Stimulated activated naive CD8-positive, alpha-beta T cell treated with anti-CD3 and anti-CD28 coated beads, Interleukin-15, Interleukin-2, amounts not matched to agents 100 U/mL and 50 U/mL, for 24 hours (primary cell): ENCODE measurements at regions not wholly inside any gene's neighbourhood (a gene's known extent, or its start where the extent isn't known, plus 50 kb on each side); places are given as distances from the start of the nearest gene placed in this dataset.
"Not testable (repeated sequence)": the region's sequence is repeated elsewhere in the genome, so short reads cannot be mapped to it uniquely, and the experiment has no call there.

ENCODE experiments used
- ATAC-seq: fragments of 150-1000 bp; cut with Tn5 transposase; one replicate; pipeline ENCODE4 v1.10.0; 2021
- DNase-seq: peaks from one replicate; pipeline ENCODE4 v3.0.0; 2021

- DNase-seq (no peak), ATAC-seq (no peak)
Measured at GRCh38 chr21:35314857-35315582, 265.9 kb upstream of the RUNX1 start.

GRCh38 chr21:35311985-35312384, 262.9 kb upstream of the RUNX1 start:
- ATAC-seq (no peak), DNase-seq (no peak)

- ATAC-seq (no peak), DNase-seq (no peak)
Measured at GRCh38 chr21:35309316-35309715, 260.2 kb upstream of the RUNX1 start.

GRCh38 chr21:35303085-35303484, 254.0 kb upstream of the RUNX1 start:
- ATAC-seq (no peak), DNase-seq (no peak)

- DNase-seq: no peak
- ATAC-seq: no peak
Measured at GRCh38 chr21:35298757-35299156, 249.7 kb upstream of the RUNX1 start.

GRCh38 chr21:35297665-35298064, 248.6 kb upstream of the RUNX1 start:
- ATAC-seq (no peak), DNase-seq (no peak)

- no peak for ATAC-seq
- no peak for DNase-seq
Measured at GRCh38 chr21:35294231-35294898, 245.3 kb upstream of the RUNX1 start.

- DNase-seq: no peak
- ATAC-seq: no peak
Measured at GRCh38 chr21:35291973-35292627, 243.0 kb upstream of the RUNX1 start.

- ATAC-seq: no peak
- no peak for DNase-seq
Measured at GRCh38 chr21:35291034-35291433, 241.9 kb upstream of the RUNX1 start.

- DNase-seq (no peak), ATAC-seq (no peak)
Measured at GRCh38 chr21:35288238-35288637, 239.1 kb upstream of the RUNX1 start.

- DNase-seq (no peak), ATAC-seq (no peak)
Measured at GRCh38 chr21:35284199-35284598, 235.1 kb upstream of the RUNX1 start.

GRCh38 chr21:35282944-35283343, 233.8 kb upstream of the RUNX1 start:
- ATAC-seq (no peak), DNase-seq (no peak)

GRCh38 chr21:35281956-35282355, 232.9 kb upstream of the RUNX1 start:
- DNase-seq (no peak), ATAC-seq (no peak)

- no peak for ATAC-seq
- no peak for DNase-seq
Measured at GRCh38 chr21:35280231-35280630, 231.1 kb upstream of the RUNX1 start.

GRCh38 chr21:35275776-35276175, 226.7 kb upstream of the RUNX1 start:
- DNase-seq (no peak), ATAC-seq (no peak)

GRCh38 chr21:35274923-35275322, 225.8 kb upstream of the RUNX1 start:
- ATAC-seq: no peak
- DNase-seq: no peak

GRCh38 chr21:35274090-35274489, 225.0 kb upstream of the RUNX1 start:
- DNase-seq (no peak), ATAC-seq (no peak)

GRCh38 chr21:35273333-35273732, 224.2 kb upstream of the RUNX1 start:
- DNase-seq (no peak), ATAC-seq (no peak)

- not testable (repeated sequence) for DNase-seq, ATAC-seq
Measured at GRCh38 chr21:35271344-35272118, 222.4 kb upstream of the RUNX1 start.

- ATAC-seq: no peak
Measured at GRCh38 chr21:35268817-35269216, 219.7 kb upstream of the RUNX1 start.

GRCh38 chr21:35268261-35268660, 219.2 kb upstream of the RUNX1 start:
- ATAC-seq (no peak), DNase-seq (no peak)

More at GRCh38 chr21:35268817-35269216, 219.7 kb upstream of the RUNX1 start:
- DNase-seq: no peak

- DNase-seq (no peak), ATAC-seq (no peak)
Measured at GRCh38 chr21:35266546-35266945, 217.4 kb upstream of the RUNX1 start.
